Astrocyte of the cerebellum (primary cell): ENCODE measurements at regions not wholly inside any gene's neighbourhood (a gene's known extent, or its start where the extent isn't known, plus 50 kb on each side); places are given as distances from the start of the nearest gene placed in this dataset.

Source experiments
- DNase-seq: peaks from one replicate; pipeline ENCODE4 v3.0.0-alpha.2; 2011; ENCODE audit warnings: low read depth
- H3K4me3 ChIP-seq: 2 replicates; pipeline ENCODE4 v1.5.1; 2011; ENCODE audit warnings: mild to moderate bottlenecking, low read depth, low read length, moderate library complexity
- in situ Hi-C: cut with HindIII; loops from 2 replicates; pipeline ENCODE4 v1.10.0; 2017; ENCODE audit warnings: low sequenced_read_pairs
- TF ChIP-seq, protein P1 (sequence below): IDR thresholded peaks from 2 replicates; pipeline ENCODE4 v1.5.1; 2012; ENCODE audit warnings: low read length, low read depth, moderate library complexity, mild to moderate bottlenecking; ENCODE audit errors: missing control alignments

DNA sequence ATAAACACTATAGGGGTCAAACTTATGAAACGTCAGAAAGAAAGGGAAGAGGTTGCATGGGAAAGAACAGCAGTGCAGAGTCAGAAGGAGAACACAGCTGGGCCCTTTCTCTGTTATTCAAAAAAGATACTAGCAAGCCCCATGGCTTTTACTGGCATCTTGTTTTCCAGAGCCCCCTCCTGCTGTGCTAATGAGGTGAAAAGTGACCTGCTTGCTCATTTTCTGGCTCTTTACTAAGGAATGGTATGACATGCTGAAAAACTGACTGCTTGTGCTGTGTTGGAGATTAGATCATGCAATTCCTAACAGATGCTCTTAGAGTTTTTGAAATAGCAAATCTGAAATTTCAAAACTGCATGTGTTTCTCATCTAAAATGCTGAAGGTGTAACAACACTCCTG, 541.6 kb upstream of the ALCAM start:
- TF ChIP-seq, protein P1, sequence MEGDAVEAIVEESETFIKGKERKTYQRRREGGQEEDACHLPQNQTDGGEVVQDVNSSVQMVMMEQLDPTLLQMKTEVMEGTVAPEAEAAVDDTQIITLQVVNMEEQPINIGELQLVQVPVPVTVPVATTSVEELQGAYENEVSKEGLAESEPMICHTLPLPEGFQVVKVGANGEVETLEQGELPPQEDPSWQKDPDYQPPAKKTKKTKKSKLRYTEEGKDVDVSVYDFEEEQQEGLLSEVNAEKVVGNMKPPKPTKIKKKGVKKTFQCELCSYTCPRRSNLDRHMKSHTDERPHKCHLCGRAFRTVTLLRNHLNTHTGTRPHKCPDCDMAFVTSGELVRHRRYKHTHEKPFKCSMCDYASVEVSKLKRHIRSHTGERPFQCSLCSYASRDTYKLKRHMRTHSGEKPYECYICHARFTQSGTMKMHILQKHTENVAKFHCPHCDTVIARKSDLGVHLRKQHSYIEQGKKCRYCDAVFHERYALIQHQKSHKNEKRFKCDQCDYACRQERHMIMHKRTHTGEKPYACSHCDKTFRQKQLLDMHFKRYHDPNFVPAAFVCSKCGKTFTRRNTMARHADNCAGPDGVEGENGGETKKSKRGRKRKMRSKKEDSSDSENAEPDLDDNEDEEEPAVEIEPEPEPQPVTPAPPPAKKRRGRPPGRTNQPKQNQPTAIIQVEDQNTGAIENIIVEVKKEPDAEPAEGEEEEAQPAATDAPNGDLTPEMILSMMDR, result no peak
- no peak overlapping the region for H3K4me3 ChIP-seq
- in situ Hi-C loops, result no loop called here
- DNase-seq, result peak; percentile 62

DNA sequence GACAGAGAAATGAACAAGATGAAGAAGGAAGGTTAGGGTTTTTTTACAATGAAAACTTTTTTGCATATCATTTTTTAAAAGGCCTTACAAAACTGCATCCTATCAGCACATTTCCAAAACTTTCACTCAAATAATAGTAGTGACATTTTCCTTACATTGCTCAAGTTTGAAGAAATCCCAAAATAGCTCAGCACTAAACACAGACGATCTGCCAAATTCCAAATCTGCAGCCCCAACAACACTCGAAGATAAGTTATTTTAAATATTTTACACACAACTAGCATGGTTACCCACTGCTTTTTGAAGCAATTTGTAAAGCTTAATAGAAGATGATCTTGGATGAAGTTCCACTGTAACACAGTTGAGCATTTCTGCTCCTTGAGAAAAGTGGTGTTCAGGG, 535.6 kb upstream of the ALCAM start:
- no peak for DNase-seq
- TF ChIP-seq, protein P1, result no peak

GRCh38 chr3:104832530-104832929, 534.2 kb upstream of the ALCAM start:
- TF ChIP-seq, protein P1, result no peak
- no peak for DNase-seq
- H3K4me3 ChIP-seq, result no peak overlapping the region
- in situ Hi-C loops, result no loop called here

More for the DNA sequence above, 535.6 kb upstream of the ALCAM start:
- no peak overlapping the region for H3K4me3 ChIP-seq
- in situ Hi-C loops, result no loop called here

DNA sequence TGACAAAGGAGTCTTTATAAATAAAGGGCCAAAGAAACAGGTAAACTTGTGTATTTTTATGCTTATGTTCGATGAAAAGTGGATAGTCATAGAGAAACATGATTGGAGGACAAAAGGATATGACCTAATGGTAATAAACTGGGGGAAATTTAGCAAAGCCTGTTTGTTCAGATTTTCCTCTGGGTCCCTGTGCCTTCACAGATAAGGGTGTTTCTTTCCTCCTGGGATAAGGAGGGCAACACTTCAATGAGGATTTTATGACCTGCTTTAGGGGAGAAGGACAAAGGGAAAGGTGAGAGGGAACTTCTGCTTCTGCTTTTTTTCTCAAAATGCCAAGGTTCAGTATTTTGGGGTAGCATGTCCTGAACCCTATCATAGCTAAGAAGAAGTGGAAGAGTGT, 531.3 kb upstream of the ALCAM start:
- no peak for DNase-seq
- no peak overlapping the region for H3K4me3 ChIP-seq
- in situ Hi-C loops, result no loop called here
- TF ChIP-seq, protein P1, result no peak

- H3K4me3 ChIP-seq, result no peak overlapping the region
- TF ChIP-seq, protein P1, result no peak
- in situ Hi-C loops, result no loop called here
- DNase-seq, result no peak
Measured at GRCh38 chr3:104846270-104846669, 520.4 kb upstream of the ALCAM start.

DNA sequence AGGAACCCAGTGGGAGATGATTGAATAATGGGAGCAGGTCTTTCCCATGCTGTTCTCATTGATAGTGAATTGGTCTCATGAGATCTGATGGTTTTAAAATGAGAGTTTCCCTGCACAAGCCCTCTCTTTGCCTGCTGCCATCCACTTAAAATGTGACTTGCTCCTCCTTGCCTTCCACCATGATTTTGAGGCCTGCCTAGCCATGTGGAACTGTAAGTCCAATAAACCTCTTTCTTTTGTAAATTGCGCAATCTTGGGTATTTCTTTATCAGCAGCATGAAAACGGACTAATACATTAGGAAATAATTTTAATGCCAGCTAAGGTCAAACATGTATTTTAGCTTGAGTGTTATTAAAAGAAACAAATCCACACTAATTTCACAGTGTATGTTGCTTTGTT, 517.6 kb upstream of the ALCAM start:
- in situ Hi-C loops, result no loop called here
- no peak for DNase-seq
- no peak overlapping the region for H3K4me3 ChIP-seq
- TF ChIP-seq, protein P1, result no peak

DNA sequence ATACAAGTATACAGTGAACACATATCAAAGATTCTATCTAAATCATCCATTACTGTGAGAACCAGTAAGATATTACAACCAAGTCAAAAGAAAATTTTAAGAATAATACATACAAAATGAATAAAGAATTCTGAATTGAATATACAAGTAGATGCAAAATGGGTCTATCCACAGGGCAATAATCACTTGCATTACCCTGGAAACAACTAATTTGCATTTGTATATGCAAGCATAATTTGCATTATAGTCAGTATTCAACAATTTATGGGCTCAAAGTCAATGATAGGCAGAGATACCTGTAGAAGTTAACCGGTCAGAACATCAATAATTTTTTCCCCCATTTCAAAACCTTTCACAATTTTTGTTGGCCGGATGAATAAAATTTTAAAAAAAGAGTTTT, 512.2 kb upstream of the ALCAM start:
- TF ChIP-seq, protein P1, result no peak
- no peak for DNase-seq
- in situ Hi-C loops, result no loop called here
- H3K4me3 ChIP-seq, result no peak overlapping the region
